Hepatocyte (in vitro differentiated cells): ENCODE measurements at regions not wholly inside any gene's neighbourhood (a gene's known extent, or its start where the extent isn't known, plus 50 kb on each side); places are given as distances from the start of the nearest gene placed in this dataset.

Source experiments
- CTCF ChIP-seq: fragments of 200-600 bp; sonication (generic); IDR thresholded peaks from 2 replicates; pipeline ENCODE4 v1.5.1; 2016; ENCODE audit warnings: antibody characterized with exemption, mild to moderate bottlenecking; ENCODE audit not compliant: poor library complexity
- EZH2 ChIP-seq: fragments of 200-600 bp; sonication (generic); IDR thresholded peaks from 2 replicates; pipeline ENCODE4 v1.6.1; 2016; ENCODE audit warnings: antibody characterized with exemption, mild to moderate bottlenecking, borderline replicate concordance
- EZH2phosphoT487 ChIP-seq: fragments of 200-600 bp; sonication (generic); IDR thresholded peaks from one replicate; pipeline ENCODE4 v1.6.1; 2018; ENCODE audit warnings: antibody characterized with exemption, mild to moderate bottlenecking, low read depth, moderate library complexity; ENCODE audit not compliant: unreplicated experiment, severe bottlenecking

- no peak for TF ChIP-seq EZH2phosphoT487
- TF ChIP-seq CTCF, result no peak
- TF ChIP-seq EZH2, result no peak
Measured at GRCh38 chr15:46714950-46715349, 1002.4 kb upstream of the SEMA6D start.
